ENCODE measurements at regions not wholly inside any gene's neighbourhood (a gene's known extent, or its start where the extent isn't known, plus 50 kb on each side); places are given as distances from the start of the nearest gene placed in this dataset.

- no peak for TF ChIP-seq CTCF (IDR thresholded peaks at IDR 0.05)
- TF ChIP-seq POLR2A (IDR thresholded peaks at IDR 0.05) = no peak
Observed at GRCh38 chr10:33657154-33657908, 322.9 kb upstream of the NRP1 start.

Measured in uterus (tissue), 2 donors.